ENCODE measurements at regions not wholly inside any gene's neighbourhood (a gene's known extent, or its start where the extent isn't known, plus 50 kb on each side); places are given as distances from the start of the nearest gene placed in this dataset.

DNA sequence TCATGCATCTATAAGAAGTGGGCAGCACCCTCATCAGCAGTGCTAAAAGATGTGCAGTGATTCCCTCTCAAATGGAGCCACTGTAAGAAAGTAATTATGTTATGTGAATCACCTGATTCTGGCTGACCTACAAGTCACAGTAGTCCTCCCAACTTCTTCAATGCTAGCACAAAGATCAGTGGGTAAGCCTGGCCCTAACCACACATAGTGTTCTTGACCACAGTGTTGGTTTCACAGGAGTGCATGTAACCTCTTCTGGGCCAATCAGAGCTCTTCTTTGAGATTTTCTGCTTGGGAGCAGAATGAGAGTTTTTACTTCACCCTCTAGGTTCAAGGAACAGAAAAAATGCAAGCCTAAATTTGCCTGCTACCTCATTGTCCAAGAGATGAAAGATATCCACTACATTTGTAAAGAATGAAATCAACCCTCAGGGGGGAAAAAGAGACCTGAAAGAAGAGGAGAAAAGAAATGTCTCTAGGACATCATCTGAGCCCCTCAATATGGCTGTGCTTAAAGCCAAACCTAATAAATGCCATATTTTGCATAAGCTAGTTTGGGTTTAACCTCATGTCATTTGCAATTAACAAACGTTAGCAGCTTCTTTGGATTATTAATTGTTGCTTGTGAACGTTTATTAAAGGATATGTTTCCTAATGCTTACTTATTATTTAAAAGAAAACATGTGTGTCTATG is 65.3 kb upstream of the ADRB2 start:
- TF ChIP-seq, protein P1, sequence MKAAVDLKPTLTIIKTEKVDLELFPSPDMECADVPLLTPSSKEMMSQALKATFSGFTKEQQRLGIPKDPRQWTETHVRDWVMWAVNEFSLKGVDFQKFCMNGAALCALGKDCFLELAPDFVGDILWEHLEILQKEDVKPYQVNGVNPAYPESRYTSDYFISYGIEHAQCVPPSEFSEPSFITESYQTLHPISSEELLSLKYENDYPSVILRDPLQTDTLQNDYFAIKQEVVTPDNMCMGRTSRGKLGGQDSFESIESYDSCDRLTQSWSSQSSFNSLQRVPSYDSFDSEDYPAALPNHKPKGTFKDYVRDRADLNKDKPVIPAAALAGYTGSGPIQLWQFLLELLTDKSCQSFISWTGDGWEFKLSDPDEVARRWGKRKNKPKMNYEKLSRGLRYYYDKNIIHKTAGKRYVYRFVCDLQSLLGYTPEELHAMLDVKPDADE (CRISPR knock-in tag; IDR thresholded peaks at IDR 0.05), result no peak
- no peak for TF ChIP-seq GZF1 (CRISPR knock-in tag; IDR thresholded peaks at IDR 0.05)
- no peak for TF ChIP-seq EZH2 (conservative IDR thresholded peaks at IDR 0.05; ENCODE audit: low read depth, low read length)
- no peak for TF ChIP-seq ZNF672 (CRISPR knock-in tag; IDR thresholded peaks at IDR 0.05)
- TF ChIP-seq, protein P2, sequence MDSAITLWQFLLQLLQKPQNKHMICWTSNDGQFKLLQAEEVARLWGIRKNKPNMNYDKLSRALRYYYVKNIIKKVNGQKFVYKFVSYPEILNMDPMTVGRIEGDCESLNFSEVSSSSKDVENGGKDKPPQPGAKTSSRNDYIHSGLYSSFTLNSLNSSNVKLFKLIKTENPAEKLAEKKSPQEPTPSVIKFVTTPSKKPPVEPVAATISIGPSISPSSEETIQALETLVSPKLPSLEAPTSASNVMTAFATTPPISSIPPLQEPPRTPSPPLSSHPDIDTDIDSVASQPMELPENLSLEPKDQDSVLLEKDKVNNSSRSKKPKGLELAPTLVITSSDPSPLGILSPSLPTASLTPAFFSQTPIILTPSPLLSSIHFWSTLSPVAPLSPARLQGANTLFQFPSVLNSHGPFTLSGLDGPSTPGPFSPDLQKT (CRISPR knock-in tag; IDR thresholded peaks at IDR 0.05; ENCODE audit: borderline replicate concordance), result no peak
- no peak for TF ChIP-seq ZNF350 (CRISPR knock-in tag; IDR thresholded peaks at IDR 0.05; ENCODE audit: borderline replicate concordance, low read depth)

Data from HepG2 (cell line).